Spleen (tissue), 11 donors: ENCODE measurements at regions not wholly inside any gene's neighbourhood (a gene's known extent, or its start where the extent isn't known, plus 50 kb on each side); places are given as distances from the start of the nearest gene placed in this dataset.

Source experiments
- DNase-seq: peaks from one replicate; pipeline ENCODE4 v3.0.0-alpha.2; 2020
- H3K27ac ChIP-seq, 8 donors: fragments of 200-600 bp; sonication (generic) in 7 of 8; 1 replicate in 4 of 8; 2 replicates in 4 of 8; pipeline versions ENCODE4 v1.5.0 to v1.8.0; 2016 to 2021; ENCODE audit warnings: inconsistent platforms in 4 of 8, mild to moderate bottlenecking in 4 of 8, moderate library complexity in 1 of 8
- H3K27me3 ChIP-seq, 7 donors: fragments of 200-600 bp; sonication (generic) in 6 of 7; replicated peaks in 1 of 7; 1 replicate in 4 of 7; 2 replicates in 3 of 7; pipeline versions ENCODE4 v1.5.0 to v1.8.0; 2016 to 2021; ENCODE audit warnings: inconsistent platforms in 3 of 7, mild to moderate bottlenecking in 1 of 7
- H3K36me3 ChIP-seq, 6 donors: fragments of 200-600 bp; sonication (generic) in 5 of 6; 1 replicate in 4 of 6; 2 replicates in 2 of 6; pipeline versions ENCODE4 v1.5.0 to v1.8.0; 2016 to 2021; ENCODE audit warnings: inconsistent platforms in 2 of 6
- H3K4me1 ChIP-seq, 6 donors: fragments of 200-600 bp; sonication (generic) in 5 of 6; 1 replicate in 3 of 6; 2 replicates in 3 of 6; pipeline versions ENCODE4 v1.5.0 to v1.8.0; 2016 to 2021; ENCODE audit warnings: inconsistent platforms in 3 of 6
- H3K4me3 ChIP-seq, 8 donors: fragments of 200-600 bp; sonication (generic) in 7 of 8; 1 replicate in 4 of 8; 2 replicates in 4 of 8; pipeline versions ENCODE4 v1.5.0 to v1.8.0; 2016 to 2021; ENCODE audit warnings: inconsistent platforms in 4 of 8, mild to moderate bottlenecking in 4 of 8, moderate library complexity in 2 of 8
- H3K9me3 ChIP-seq, 8 donors: fragments of 200-600 bp; sonication (generic) in 7 of 8; 1 replicate in 4 of 8; 2 replicates in 4 of 8; pipeline versions ENCODE4 v1.5.0 to v1.8.0; 2016 to 2021; ENCODE audit warnings: inconsistent platforms in 4 of 8
- POLR2A ChIP-seq, 3 donors: fragments of 450-650 bp; IDR thresholded peaks; one replicate each; pipeline ENCODE4 v1.5.1; 2017; ENCODE audit warnings: antibody characterized with exemption in 3 of 3, mild to moderate bottlenecking in 1 of 3
- POLR2AphosphoS5 ChIP-seq, 3 donors: sonication (generic); formaldehyde crosslinking; IDR thresholded peaks; one replicate each; pipeline ENCODE4 v1.5.1; 2017; ENCODE audit warnings: antibody characterized with exemption in 3 of 3
- WGBS, 5 donors: extraction: QIAGEN DNeasy Blood & Tissue Kit in 3 of 5; methylation state at CpG; one replicate each; pipeline versions ENCODE4 v1.1.5 to v1.1.7; 2013 to 2018; 5-methylcytosine and 5-hydroxymethylcytosine counted together
- intact Hi-C: fragments of 100-400 bp; cut with DNase I; formaldehyde crosslinking; loops from one replicate; pipeline ENCODE4 v1.15.0; 2023; ENCODE audit warnings: low total_unique reads
- TF ChIP-seq, protein P1 (sequence below), 11 experiments: fragments of 200-600 bp in 7 of 11; fragments of 450-650 bp in 4 of 11; sonication (generic) in 4 of 11; IDR thresholded peaks in 8 of 11; conservative IDR thresholded peaks in 3 of 11; 1 replicate in 7 of 11; 2 replicates in 4 of 11; pipeline versions ENCODE4 v1.4.0 to v1.8.0; 2016 to 2021; ENCODE audit warnings: antibody characterized with exemption in 11 of 11, inconsistent platforms in 4 of 11, mild to moderate bottlenecking in 1 of 11
- donor health status: healthy with polysubstance abuse.
- donor health status: DM: no; HTN: no; CAD: no; lungs with moderate emphysema.
- donor health status: DM: no; HTN: no; CAD: no.
- donor health status: Bipolar disorder and iron deficiency.
- donor health status: healthy.
- donor health status: DM: no; HTN: no; CAD: no.
- donor health status: DM: yes; HTN: yes; CAD: no.

DNA sequence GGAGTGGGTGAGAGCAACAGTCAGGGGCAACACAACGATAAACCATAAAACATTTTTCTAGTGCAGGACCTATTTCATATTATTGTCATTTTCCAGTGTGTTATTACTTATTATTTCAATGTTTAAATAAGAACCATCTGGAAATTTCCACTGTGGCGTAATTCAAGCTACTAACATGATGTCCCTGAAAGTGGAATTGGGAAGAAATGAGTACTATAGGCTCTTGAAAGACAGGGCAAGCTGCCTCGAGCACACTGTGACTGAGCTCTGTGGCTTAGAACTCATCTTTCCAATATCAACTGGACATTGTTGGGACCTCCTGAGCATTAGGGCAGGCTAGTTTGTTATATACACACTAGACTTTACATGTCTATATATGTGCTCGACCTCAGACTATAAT lies 182.9 kb upstream of the RIOK2 start:
- peaks cover 0 to 24% (median 6%) of the 10 kb centered on the region in 8 donors for H3K9me3 ChIP-seq
- no peak for DNase-seq
- H3K27me3 ChIP-seq = no peaks in the 10 kb centered on the region
- H3K4me1 ChIP-seq = no peaks in the 10 kb centered on the region
- 67 to 82% (median 78%) methylated on average over 4 of the region's 4 CpGs for WGBS, 5 donors
- no peak overlapping the region for H3K4me3 ChIP-seq
- H3K27ac ChIP-seq = no peak overlapping the region
- TF ChIP-seq POLR2A (IDR thresholded peaks at IDR 0.05) (no peak), POLR2AphosphoS5 (IDR thresholded peaks at IDR 0.05) (no peak)
- TF ChIP-seq, protein P1, sequence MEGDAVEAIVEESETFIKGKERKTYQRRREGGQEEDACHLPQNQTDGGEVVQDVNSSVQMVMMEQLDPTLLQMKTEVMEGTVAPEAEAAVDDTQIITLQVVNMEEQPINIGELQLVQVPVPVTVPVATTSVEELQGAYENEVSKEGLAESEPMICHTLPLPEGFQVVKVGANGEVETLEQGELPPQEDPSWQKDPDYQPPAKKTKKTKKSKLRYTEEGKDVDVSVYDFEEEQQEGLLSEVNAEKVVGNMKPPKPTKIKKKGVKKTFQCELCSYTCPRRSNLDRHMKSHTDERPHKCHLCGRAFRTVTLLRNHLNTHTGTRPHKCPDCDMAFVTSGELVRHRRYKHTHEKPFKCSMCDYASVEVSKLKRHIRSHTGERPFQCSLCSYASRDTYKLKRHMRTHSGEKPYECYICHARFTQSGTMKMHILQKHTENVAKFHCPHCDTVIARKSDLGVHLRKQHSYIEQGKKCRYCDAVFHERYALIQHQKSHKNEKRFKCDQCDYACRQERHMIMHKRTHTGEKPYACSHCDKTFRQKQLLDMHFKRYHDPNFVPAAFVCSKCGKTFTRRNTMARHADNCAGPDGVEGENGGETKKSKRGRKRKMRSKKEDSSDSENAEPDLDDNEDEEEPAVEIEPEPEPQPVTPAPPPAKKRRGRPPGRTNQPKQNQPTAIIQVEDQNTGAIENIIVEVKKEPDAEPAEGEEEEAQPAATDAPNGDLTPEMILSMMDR (IDR thresholded peaks at IDR 0.05 in 8 of 11, conservative IDR thresholded peaks at IDR 0.05 in 3 of 11) = no peak
- intact Hi-C loops = no loop called here
- H3K36me3 ChIP-seq = no peaks in the 10 kb centered on the region

DNA sequence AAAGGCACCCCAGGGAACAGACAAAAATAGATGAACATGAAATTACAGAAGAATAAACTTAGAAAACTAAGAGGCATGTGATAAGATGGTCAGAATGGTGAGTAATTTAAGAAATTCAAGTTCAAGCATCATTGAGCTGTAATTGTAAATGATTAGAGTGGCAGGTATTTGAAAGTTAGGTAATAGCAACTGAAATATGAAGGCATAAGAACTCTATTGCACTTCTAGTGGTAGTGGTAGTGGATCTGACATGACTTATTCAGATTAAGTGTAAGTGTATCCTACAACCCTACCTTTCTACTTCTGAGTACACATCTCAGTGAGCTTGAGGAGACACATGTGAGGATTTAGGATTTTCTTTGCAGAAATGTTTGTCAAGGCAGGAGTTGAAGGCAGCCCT lies 192.9 kb upstream of the RIOK2 start:
- no peak for TF ChIP-seq POLR2AphosphoS5 (IDR thresholded peaks at IDR 0.05)
- no peak for TF ChIP-seq POLR2A (IDR thresholded peaks at IDR 0.05)
- TF ChIP-seq, protein P1 (IDR thresholded peaks at IDR 0.05 in 8 of 11, conservative IDR thresholded peaks at IDR 0.05 in 3 of 11) = no peak
- no peak overlapping the region for H3K27ac ChIP-seq
- intact Hi-C loops = no loop called here
- DNase-seq = no peak
- H3K9me3 ChIP-seq = peaks cover 0 to 7% (median 0%) of the 10 kb centered on the region in 8 donors
- no peaks in the 10 kb centered on the region for H3K27me3 ChIP-seq
- H3K36me3 ChIP-seq = no peaks in the 10 kb centered on the region
- H3K4me1 ChIP-seq = no peaks in the 10 kb centered on the region
- no peak overlapping the region for H3K4me3 ChIP-seq

DNA sequence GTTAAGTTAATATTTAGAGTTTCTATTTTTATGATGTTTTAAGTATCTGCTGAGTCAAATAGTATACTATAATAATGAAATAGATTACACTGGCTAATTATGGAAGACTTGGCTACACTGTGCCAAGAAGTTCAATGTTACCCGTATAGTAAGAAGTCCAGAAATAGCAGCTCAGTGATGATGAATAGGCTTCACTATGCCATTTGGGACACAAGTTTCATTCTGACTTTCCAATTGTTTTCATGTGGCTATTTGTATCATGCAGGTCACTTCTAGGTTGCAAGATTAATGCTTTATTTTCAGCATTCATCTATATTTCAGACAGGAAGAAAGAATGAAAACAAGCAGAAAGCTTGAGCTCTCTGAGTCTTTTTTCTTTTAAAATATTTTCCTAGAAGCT lies 194.5 kb upstream of the RIOK2 start:
- no peak for DNase-seq
- no peaks in the 10 kb centered on the region for H3K27me3 ChIP-seq
- TF ChIP-seq POLR2A (IDR thresholded peaks at IDR 0.05) (no peak), POLR2AphosphoS5 (IDR thresholded peaks at IDR 0.05) (no peak)
- no peak overlapping the region for H3K4me3 ChIP-seq
- intact Hi-C loops = no loop called here
- no peaks in the 10 kb centered on the region for H3K36me3 ChIP-seq
- 44 to 80% (median 71%) methylated on average over 1 of the region's 1 CpG for WGBS, 5 donors
- H3K4me1 ChIP-seq = no peaks in the 10 kb centered on the region
- H3K9me3 ChIP-seq = peaks cover 0 to 7% (median 0%) of the 10 kb centered on the region in 8 donors
- no peak overlapping the region for H3K27ac ChIP-seq

DNA sequence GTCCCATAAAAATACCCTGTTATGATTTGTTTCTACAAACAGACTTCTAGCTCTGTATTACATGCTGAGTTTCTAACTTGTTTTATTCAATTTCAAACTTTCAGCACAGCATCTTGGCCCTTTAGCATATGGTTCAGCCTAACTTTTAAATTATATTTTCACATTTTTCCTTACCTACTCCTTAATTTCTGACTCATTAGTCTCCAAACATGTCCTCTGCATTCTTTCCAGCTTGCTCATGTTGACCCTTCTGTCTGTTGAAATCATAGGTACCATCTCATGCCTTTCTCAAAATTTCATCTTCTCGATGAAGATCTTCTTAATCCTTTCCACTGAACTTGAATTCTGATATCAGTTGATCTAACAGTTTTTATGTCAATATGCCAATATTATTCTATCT lies 200.9 kb upstream of the RIOK2 start:
- H3K36me3 ChIP-seq = no peaks in the 10 kb centered on the region
- intact Hi-C loops = no loop called here
- no peaks in the 10 kb centered on the region for H3K27me3 ChIP-seq
- no peak for DNase-seq
- no peaks in the 10 kb centered on the region for H3K4me1 ChIP-seq
- H3K4me3 ChIP-seq = no peak overlapping the region
- H3K9me3 ChIP-seq = no peaks in the 10 kb centered on the region
- TF ChIP-seq POLR2AphosphoS5 (IDR thresholded peaks at IDR 0.05) = no peak
- TF ChIP-seq, protein P1 (IDR thresholded peaks at IDR 0.05 in 8 of 11, conservative IDR thresholded peaks at IDR 0.05 in 3 of 11) = no peak
- TF ChIP-seq POLR2A (IDR thresholded peaks at IDR 0.05) = no peak
- H3K27ac ChIP-seq = no peak overlapping the region
- 81 to 96% (median 89%) methylated on average over 1 of the region's 1 CpG for WGBS, 5 donors

DNA sequence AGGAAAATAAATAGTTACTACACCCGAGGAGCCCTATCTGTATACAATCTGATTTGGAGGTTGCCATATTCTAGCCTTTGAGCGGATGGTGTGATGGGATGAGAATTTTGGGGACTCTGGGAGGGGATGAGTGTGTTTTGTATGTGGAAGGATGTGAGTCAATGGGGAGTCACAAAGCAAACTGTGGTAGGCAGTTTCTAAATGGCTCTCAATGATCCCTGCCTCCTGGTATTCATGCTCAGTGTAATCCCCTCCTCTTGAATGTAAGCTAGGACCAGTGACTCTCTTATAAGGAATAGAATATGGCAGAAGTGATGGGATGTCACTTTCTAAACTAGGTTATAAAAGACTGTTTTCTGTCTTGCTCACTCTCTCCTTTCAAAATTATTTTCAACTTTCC lies 205.7 kb upstream of the RIOK2 start:
- Histone ChIP-seq H3K9me3 (peaks cover 0 to 3% (median 0%) of the 10 kb centered on the region in 8 donors), H3K4me3 (no peak overlapping the region), H3K27me3 (no peaks in the 10 kb centered on the region), H3K36me3 (no peaks in the 10 kb centered on the region), H3K4me1 (no peaks in the 10 kb centered on the region), H3K27ac (no peak overlapping the region)
- intact Hi-C loops = no loop called here
- TF ChIP-seq POLR2AphosphoS5 (IDR thresholded peaks at IDR 0.05) (no peak), POLR2A (IDR thresholded peaks at IDR 0.05) (no peak)
- TF ChIP-seq, protein P1 (IDR thresholded peaks at IDR 0.05 in 8 of 11, conservative IDR thresholded peaks at IDR 0.05 in 3 of 11) = no peak
- 83 to 95% (median 91%) methylated on average over 2 of the region's 2 CpGs for WGBS, 5 donors
- DNase-seq = no peak
